ENCODE measurements at regions not wholly inside any gene's neighbourhood (a gene's known extent, or its start where the extent isn't known, plus 50 kb on each side); places are given as distances from the start of the nearest gene placed in this dataset.

DNA sequence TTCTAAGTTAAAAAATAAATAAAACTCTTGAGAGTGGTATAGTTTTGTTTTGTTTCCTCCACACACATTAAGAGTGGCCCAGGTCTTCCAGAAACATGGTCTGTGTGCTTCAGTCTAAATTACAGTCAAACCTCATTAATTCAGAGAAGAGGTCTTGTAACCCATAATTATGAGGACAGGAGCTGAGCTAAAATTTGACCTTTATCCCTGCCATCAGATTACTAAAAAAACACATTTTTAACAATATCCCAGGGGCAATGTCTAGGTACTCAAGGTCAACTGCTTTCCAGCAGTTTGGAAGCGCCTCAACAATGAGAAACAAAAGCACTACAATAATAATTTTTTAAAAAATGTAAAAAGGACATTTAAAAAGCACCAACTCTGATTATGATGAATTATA is 184.1 kb upstream of the PFKP start:
- TF ChIP-seq, protein P1, sequence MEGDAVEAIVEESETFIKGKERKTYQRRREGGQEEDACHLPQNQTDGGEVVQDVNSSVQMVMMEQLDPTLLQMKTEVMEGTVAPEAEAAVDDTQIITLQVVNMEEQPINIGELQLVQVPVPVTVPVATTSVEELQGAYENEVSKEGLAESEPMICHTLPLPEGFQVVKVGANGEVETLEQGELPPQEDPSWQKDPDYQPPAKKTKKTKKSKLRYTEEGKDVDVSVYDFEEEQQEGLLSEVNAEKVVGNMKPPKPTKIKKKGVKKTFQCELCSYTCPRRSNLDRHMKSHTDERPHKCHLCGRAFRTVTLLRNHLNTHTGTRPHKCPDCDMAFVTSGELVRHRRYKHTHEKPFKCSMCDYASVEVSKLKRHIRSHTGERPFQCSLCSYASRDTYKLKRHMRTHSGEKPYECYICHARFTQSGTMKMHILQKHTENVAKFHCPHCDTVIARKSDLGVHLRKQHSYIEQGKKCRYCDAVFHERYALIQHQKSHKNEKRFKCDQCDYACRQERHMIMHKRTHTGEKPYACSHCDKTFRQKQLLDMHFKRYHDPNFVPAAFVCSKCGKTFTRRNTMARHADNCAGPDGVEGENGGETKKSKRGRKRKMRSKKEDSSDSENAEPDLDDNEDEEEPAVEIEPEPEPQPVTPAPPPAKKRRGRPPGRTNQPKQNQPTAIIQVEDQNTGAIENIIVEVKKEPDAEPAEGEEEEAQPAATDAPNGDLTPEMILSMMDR (IDR thresholded peaks at IDR 0.05; ENCODE audit: borderline replicate concordance, extremely low read depth, low read length, poor library complexity, severe bottlenecking): no peak
- TF ChIP-seq EZH2 (IDR thresholded peaks at IDR 0.05; ENCODE audit: borderline replicate concordance, low read depth, low read length, severe bottlenecking): no peak

Measured in DND-41 (cell line).